Small intestine (tissue), 7 donors: ENCODE measurements at regions not wholly inside any gene's neighbourhood (a gene's known extent, or its start where the extent isn't known, plus 50 kb on each side); places are given as distances from the start of the nearest gene placed in this dataset.
"Not testable (repeated sequence)": the region's sequence is repeated elsewhere in the genome, so short reads cannot be mapped to it uniquely, and the experiment has no call there.

Experiments used
- DNase-seq, 2 donors: peaks; one replicate each; pipeline versions ENCODE4 v3.0.0 to v3.0.0-alpha.2; 2013
- FAIRE-seq: peaks from 2 replicates; lab custom pipeline; 2012; peaks lifted over from hg19 to GRCh38; lab: Jason Lieb, UNC
- H3K27ac ChIP-seq, 3 donors: one replicate each; pipeline ENCODE4 v1.5.1; 2013; ENCODE audit warnings: low read length in 2 of 3, mild to moderate bottlenecking in 2 of 3, control low read depth in 1 of 3, inconsistent platforms in 1 of 3, low read depth in 1 of 3, moderate library complexity in 1 of 3
- H3K27me3 ChIP-seq, 3 donors: one replicate each; pipeline ENCODE4 v1.6.1; 2013; ENCODE audit warnings: low read length in 3 of 3, inconsistent platforms in 1 of 3; ENCODE audit not compliant: control insufficient read depth in 3 of 3, insufficient read depth in 3 of 3
- H3K36me3 ChIP-seq, 3 donors: one replicate each; pipeline ENCODE4 v1.6.1; 2013; ENCODE audit warnings: low read length in 3 of 3, inconsistent platforms in 1 of 3, low read depth in 1 of 3, mild to moderate bottlenecking in 1 of 3, moderate library complexity in 1 of 3; ENCODE audit not compliant: control insufficient read depth in 3 of 3, insufficient read depth in 2 of 3
- H3K4me1 ChIP-seq, 3 donors: one replicate each; pipeline ENCODE4 v1.6.1; 2013; ENCODE audit warnings: low read length in 2 of 3, inconsistent platforms in 1 of 3, low read depth in 1 of 3, mild to moderate bottlenecking in 1 of 3, moderate library complexity in 1 of 3; ENCODE audit not compliant: control insufficient read depth in 3 of 3, insufficient read depth in 2 of 3
- H3K4me3 ChIP-seq, 3 donors: one replicate each; pipeline ENCODE4 v1.5.1; 2013; ENCODE audit warnings: low read length in 3 of 3, control low read depth in 1 of 3, inconsistent platforms in 1 of 3, low read depth in 1 of 3, mild to moderate bottlenecking in 1 of 3, moderate library complexity in 1 of 3
- H3K9me3 ChIP-seq, 2 donors: one replicate each; pipeline ENCODE4 v1.6.1; 2013; ENCODE audit warnings: low read depth in 1 of 2, low read length in 1 of 2; ENCODE audit not compliant: control insufficient read depth in 2 of 2, insufficient read depth in 1 of 2
- WGBS, 3 donors: extraction: QIAGEN DNeasy Blood & Tissue Kit; methylation state at CpG; one replicate each; pipeline ENCODE4 v1.1.7; 2013; 5-methylcytosine and 5-hydroxymethylcytosine counted together
- donor health status: healthy with polysubstance abuse.
- donor health status: control.
- donor health status: control.
- donor health status: Bipolar disorder and iron deficiency.
- donor health status: healthy.

DNA sequence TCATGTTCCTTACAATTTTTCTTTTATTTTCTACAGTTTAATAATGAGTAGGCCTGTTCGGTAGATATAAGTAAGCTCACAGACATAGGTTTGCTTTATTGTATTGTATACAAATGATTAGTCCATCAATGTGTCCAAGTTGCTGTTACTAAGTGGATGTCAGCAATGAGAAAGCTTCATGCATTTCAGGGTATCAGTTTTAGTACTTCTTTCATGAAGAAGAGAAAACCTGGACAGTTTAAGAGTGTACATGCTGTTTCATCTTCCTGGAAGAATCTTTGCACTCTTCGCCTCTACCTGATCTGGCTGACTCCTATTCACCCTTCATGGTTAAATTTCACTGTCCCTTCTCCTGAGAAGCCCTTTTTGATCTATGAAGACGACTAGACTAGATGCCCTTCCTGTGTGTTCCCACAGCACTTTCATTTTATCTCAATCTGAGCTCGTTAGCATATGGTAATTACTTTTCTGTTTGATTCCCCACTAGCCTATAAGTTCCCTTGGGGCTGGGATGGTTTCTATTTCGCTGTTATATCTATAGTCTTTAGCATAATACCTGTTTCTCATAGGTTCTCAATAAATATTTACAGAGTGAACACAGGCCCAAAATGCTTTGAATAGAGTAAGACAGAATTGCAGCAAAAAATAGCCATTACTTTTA lies 70.7 kb downstream of the CETN3 start:
- Histone ChIP-seq H3K9me3 (no peaks in the 10 kb centered on the region), H3K4me1 (no peaks in the 10 kb centered on the region), H3K27me3 (no peaks in the 10 kb centered on the region), H3K36me3 (no peaks in the 10 kb centered on the region), H3K4me3 (no peak overlapping the region), H3K27ac (no peak overlapping the region)
- no peak for DNase-seq
- no peak for FAIRE-seq
- WGBS, 3 donors = 47 to 67% (median 53%) methylated on average over 5 of the region's 5 CpGs

DNA sequence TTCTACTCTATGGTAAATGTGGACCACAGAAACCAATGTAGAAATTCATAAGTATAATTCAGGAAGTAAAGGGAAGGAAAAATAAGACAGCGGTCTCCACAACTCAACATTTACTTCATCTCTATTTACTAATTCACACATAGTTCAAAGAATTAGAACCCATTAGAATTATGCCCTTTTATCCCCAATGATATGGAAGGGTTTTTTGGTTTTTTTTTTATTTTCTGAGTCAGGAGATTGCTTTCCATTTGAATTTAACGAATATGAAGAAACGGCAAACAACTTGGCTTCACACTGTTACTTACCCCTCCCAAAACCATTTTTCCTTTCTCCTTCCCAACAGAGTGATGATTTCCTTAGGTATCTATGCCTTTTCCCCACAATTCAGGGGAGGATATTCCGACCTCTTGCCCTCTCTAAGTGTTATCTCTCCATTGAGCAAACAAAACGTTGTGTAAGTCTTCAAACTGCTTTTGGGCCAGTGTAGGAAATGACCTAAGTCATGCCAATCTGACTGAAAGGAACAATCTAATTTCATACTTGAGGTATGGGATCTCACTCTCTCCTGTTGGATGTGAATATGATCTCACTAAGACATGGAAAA lies 72.0 kb downstream of the CETN3 start:
- Histone ChIP-seq H3K4me1 (no peaks in the 10 kb centered on the region), H3K27ac (no peak overlapping the region), H3K4me3 (no peak overlapping the region), H3K27me3 (no peaks in the 10 kb centered on the region), H3K9me3 (no peaks in the 10 kb centered on the region), H3K36me3 (no peaks in the 10 kb centered on the region)
- DNase-seq = peak in 1 of 2 donors; percentile 16
- WGBS, 3 donors = 46 to 60% (median 48%) methylated on average over 5 of the region's 5 CpGs
- no peak for FAIRE-seq

DNA sequence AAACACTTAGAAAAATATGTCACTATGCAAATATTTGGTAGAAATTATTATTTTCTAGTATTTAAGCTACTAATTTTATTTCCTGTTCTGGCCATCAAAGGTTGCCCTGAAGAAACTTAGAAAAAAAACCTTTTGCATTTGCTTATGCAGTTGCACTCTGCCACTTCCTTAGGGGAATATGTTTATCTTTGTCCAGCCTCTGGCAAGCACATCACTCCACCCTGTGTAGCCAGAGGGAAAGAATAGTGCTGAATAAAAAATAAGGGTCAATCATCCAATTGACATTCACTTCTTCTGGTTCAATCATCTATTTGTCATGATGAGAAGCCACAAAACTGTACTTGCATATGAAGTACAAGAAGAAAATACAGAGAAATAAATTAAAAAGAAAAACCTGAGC lies 72.8 kb downstream of the CETN3 start:
- no peaks in the 10 kb centered on the region for H3K36me3 ChIP-seq
- no peak overlapping the region for H3K4me3 ChIP-seq
- H3K4me1 ChIP-seq = no peaks in the 10 kb centered on the region
- no peak for DNase-seq
- FAIRE-seq = no peak
- H3K9me3 ChIP-seq = no peaks in the 10 kb centered on the region
- no peak overlapping the region for H3K27ac ChIP-seq
- H3K27me3 ChIP-seq = no peaks in the 10 kb centered on the region

DNA sequence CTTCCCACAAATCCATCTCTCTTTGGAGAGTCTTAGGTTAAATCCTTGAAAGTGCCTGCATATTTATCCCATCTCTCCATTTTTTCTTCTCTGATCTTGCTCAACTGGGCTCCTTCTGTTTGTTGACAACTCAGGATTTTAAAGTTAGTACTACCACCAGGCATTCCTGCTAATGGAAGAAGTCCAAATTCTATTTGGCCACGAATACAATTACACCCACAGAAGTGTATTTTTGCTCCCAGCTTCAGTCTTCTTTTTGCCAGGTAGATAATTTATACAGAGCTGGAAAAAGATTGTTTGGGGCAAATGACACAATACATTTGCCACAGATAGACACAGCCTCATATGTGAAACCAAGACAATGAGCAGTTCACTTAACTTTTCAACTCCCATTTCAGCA lies 74.8 kb downstream of the CETN3 start:
- H3K9me3 ChIP-seq = no peaks in the 10 kb centered on the region
- DNase-seq = no peak
- no peak for FAIRE-seq
- WGBS, 3 donors = 13 to 52% (median 47%) methylated on average over 1 of the region's 1 CpG
- H3K27ac ChIP-seq = no peak overlapping the region
- H3K4me1 ChIP-seq = no peaks in the 10 kb centered on the region
- H3K4me3 ChIP-seq = no peak overlapping the region
- H3K27me3 ChIP-seq = no peaks in the 10 kb centered on the region
- no peaks in the 10 kb centered on the region for H3K36me3 ChIP-seq

DNA sequence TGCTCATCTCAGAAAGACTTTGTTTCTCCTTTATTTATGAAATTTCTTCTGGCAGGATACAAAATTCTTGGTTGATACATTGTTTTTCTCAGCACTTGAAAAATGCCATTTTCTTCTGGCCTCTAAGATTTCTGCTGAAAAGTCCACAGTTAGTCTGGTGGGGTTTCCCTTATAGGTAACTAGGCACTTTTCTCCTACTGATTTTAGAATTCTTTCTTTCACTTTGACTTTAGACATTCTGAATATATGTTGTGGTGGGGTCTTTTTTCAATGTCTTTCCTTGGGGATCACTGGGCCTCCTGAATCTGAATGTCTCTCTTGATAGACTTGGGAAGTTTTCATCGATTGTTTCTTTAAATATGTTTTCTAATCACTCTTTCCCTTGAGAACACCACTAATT lies 79.6 kb downstream of the CETN3 start:
- Histone ChIP-seq H3K9me3 (no peaks in the 10 kb centered on the region), H3K36me3 (no peaks in the 10 kb centered on the region), H3K4me1 (no peaks in the 10 kb centered on the region), H3K4me3 (no peak overlapping the region), H3K27me3 (no peaks in the 10 kb centered on the region), H3K27ac (no peak overlapping the region)
- 71 to 80% (median 72%) methylated on average over 1 of the region's 1 CpG for WGBS, 3 donors
- DNase-seq (no peak), FAIRE-seq (no peak)

DNA sequence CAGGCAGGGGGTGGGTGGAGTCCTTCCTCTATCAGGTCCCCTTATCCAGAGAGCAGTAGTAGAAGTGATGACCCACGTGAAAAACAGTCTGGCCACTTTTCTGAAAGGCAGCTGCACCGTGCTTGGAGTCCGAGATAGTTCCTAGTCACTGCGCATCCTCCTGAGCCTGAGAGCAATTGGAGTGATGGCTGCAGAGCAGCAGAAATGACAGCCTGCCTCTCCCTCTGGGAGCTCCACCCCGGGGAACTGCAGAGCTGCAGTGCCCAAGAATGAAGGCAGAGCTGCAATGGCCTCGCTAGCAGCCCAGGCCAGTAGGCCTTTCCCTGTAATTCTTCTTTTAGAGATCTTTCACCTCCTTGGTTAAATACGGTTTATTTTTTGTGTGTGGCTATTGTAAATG lies 82.6 kb downstream of the CETN3 start:
- Histone ChIP-seq H3K9me3 (no peaks in the 10 kb centered on the region), H3K27me3 (no peaks in the 10 kb centered on the region), H3K36me3 (no peaks in the 10 kb centered on the region), H3K27ac (no peak overlapping the region), H3K4me1 (no peaks in the 10 kb centered on the region), H3K4me3 (no peak overlapping the region)
- DNase-seq = no peak
- WGBS, 3 donors = 63 to 64% (median 64%) methylated on average over 7 of the region's 7 CpGs
- FAIRE-seq = no peak

DNA sequence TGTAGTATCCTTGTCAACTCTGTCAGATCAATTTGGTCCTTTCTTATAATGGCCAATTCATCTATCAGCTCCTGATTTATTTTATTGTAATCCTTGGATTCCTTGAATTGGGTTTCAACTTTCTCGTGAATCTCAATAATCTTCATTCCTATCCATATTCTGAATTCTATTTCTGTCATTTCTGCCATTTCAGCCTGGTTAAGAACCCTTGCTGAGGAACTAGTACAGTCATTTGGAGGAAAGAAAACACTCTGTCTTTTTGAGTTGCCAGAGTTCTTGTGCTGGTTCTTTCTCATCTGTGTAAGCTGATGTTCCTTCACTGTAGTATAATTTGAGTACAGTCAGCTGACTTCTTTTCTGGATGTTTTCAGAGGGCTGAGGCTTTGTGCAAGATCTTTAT lies 84.5 kb downstream of the CETN3 start:
- H3K4me1 ChIP-seq = no peaks in the 10 kb centered on the region
- no peaks in the 10 kb centered on the region for H3K36me3 ChIP-seq
- no peaks in the 10 kb centered on the region for H3K27me3 ChIP-seq
- WGBS, 3 donors = 72 to 86% (median 79%) methylated on average over 1 of the region's 1 CpG
- DNase-seq = no peak
- no peak overlapping the region for H3K27ac ChIP-seq
- no peaks in the 10 kb centered on the region for H3K9me3 ChIP-seq
- no peak overlapping the region for H3K4me3 ChIP-seq
- FAIRE-seq = no peak

DNA sequence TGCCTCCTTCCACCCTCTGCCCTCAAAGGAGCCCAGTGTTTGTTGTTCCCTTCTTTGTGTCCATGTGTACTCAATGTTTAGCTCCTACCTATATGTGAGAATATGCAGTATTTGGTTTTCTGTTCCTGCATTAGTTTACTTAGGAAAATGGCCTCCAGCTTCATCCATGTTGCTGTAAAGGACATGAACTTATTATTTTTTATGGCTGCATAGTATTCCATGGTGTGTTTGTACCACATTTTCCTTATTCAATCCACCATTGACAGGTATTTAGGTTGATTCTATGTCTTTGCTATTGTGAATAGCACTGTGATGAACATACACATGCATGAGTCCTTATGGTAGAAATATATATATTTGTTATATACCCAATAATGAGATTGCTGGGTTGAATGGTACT lies 89.2 kb downstream of the CETN3 start:
- FAIRE-seq, H3K36me3 ChIP-seq, DNase-seq, H3K4me3 ChIP-seq, H3K4me1 ChIP-seq, H3K9me3 ChIP-seq, H3K27ac ChIP-seq, H3K27me3 ChIP-seq: not testable (repeated sequence)

DNA sequence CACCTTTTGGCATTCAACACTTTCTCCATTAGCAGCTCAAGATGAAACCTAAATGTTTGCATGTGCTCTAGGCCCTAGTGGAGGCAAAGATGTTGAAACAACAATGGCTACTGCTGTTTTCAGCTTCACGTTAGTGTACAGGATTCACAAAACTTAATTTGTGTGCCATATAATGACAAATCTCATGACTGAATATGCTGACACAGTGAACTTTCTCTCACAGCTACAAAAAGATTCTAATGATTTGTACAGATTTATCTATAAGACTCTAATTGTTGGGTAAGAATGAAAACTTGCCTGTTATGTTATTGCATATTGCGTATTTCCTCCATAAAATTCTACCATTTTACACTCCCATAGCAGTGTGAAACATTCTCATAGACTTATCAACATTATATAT lies 97.5 kb downstream of the CETN3 start:
- Histone ChIP-seq H3K9me3 (no peaks in the 10 kb centered on the region), H3K27me3 (no peaks in the 10 kb centered on the region), H3K27ac (no peak overlapping the region), H3K36me3 (no peaks in the 10 kb centered on the region), H3K4me3 (no peak overlapping the region), H3K4me1 (peaks cover 0 to 6% (median 0%) of the 10 kb centered on the region in 3 donors)
- no peak for DNase-seq
- 79 to 83% (median 80%) methylated on average over 2 of the region's 2 CpGs for WGBS, 3 donors
- FAIRE-seq = no peak
